PC-9 (cell line): ENCODE measurements at regions not wholly inside any gene's neighbourhood (a gene's known extent, or its start where the extent isn't known, plus 50 kb on each side); places are given as distances from the start of the nearest gene placed in this dataset.

ENCODE experiments used
- BruUV-seq: library from RNA; stranded (reverse); fragments of 400-500 nt; replicated peaks from 2 replicates; lab custom pipeline; 2021; lab: Mats Ljungman, UMichigan
- CTCF ChIA-PET: fragments of 300-600 bp; sonication (Branson Sonifier 250); formaldehyde crosslinking; loops from one replicate; lab custom pipeline; 2022; ENCODE audit warnings: antibody characterized with exemption; lab: Charles Lee
- POLR2A ChIA-PET: fragments of 300-600 bp; sonication (Branson Sonifier 250); formaldehyde crosslinking; loops from one replicate; lab custom pipeline; 2022; ENCODE audit warnings: antibody characterized with exemption; ENCODE audit not compliant: unreplicated experiment; lab: Charles Lee
- DNase-seq, 2 experiments: peaks; one replicate each; pipeline versions ENCODE4 v3.0.0 to v3.0.0-alpha.2; 2015 to 2022; ENCODE audit warnings: mixed read lengths in 1 of 2
- H2AFZ ChIP-seq: fragments of 200-600 bp; sonication (generic); 2 replicates; pipeline ENCODE4 v1.8.1; 2017; ENCODE audit warnings: antibody characterized with exemption
- H3F3A ChIP-seq: fragments of 200-600 bp; sonication (generic); 2 replicates; pipeline ENCODE4 v1.8.1; 2017; ENCODE audit warnings: antibody characterized with exemption, mild to moderate bottlenecking, low read depth; ENCODE audit not compliant: insufficient read depth
- H3K27ac ChIP-seq: fragments of 200-600 bp; sonication (generic); 2 replicates; pipeline ENCODE4 v1.6.1; 2016; ENCODE audit warnings: mixed run types
- H3K27me3 ChIP-seq: fragments of 200-600 bp; sonication (generic); 2 replicates; pipeline ENCODE4 v1.6.1; 2016; ENCODE audit warnings: low read depth, mixed run types; ENCODE audit not compliant: insufficient read depth
- H3K36me3 ChIP-seq: fragments of 200-600 bp; sonication (generic); 2 replicates; pipeline ENCODE4 v1.6.1; 2016; ENCODE audit warnings: low read depth, mixed run types
- H3K4me1 ChIP-seq: fragments of 200-600 bp; sonication (generic); replicated peaks from 2 replicates; pipeline ENCODE4 v1.6.1; 2016; ENCODE audit warnings: mixed run types; ENCODE audit not compliant: insufficient read depth
- H3K4me2 ChIP-seq: fragments of 200-600 bp; sonication (generic); 2 replicates; pipeline ENCODE4 v1.6.1; 2017; ENCODE audit warnings: mixed run types
- H3K4me3 ChIP-seq: fragments of 200-600 bp; sonication (generic); 2 replicates; pipeline ENCODE4 v1.6.1; 2016; ENCODE audit warnings: mixed run types
- H3K79me2 ChIP-seq: fragments of 200-600 bp; sonication (generic); 2 replicates; pipeline ENCODE4 v1.6.1; 2017; ENCODE audit warnings: low read depth, mixed run types
- H3K9me2 ChIP-seq: fragments of 200-600 bp; sonication (generic); 2 replicates; pipeline ENCODE4 v1.8.1; 2017; ENCODE audit warnings: mild to moderate bottlenecking; ENCODE audit not compliant: insufficient read depth
- H3K9me3 ChIP-seq: fragments of 200-600 bp; sonication (generic); 2 replicates; pipeline ENCODE4 v1.8.1; 2016; ENCODE audit warnings: low read depth; ENCODE audit not compliant: insufficient read depth
- H4K20me1 ChIP-seq: fragments of 200-600 bp; sonication (generic); 2 replicates; pipeline ENCODE4 v1.8.1; 2017; ENCODE audit not compliant: insufficient read depth
- EZH2 ChIP-seq: fragments of 200-600 bp; sonication (generic); IDR thresholded peaks from 2 replicates; pipeline ENCODE4 v1.8.0; 2017; ENCODE audit warnings: antibody characterized with exemption, low read depth
- intact Hi-C: fragments of 100-400 bp; cut with micrococcal nuclease; formaldehyde crosslinking; loops from one replicate; pipeline ENCODE4 v1.10.0; 2022; ENCODE audit not compliant: unreplicated experiment
- TF ChIP-seq, protein P1 (sequence below): fragments of 200-600 bp; sonication (generic); conservative IDR thresholded peaks from 2 replicates; pipeline ENCODE4 v1.6.1; 2017; ENCODE audit warnings: mixed run types, antibody characterized with exemption, mild to moderate bottlenecking, moderate library complexity

DNA sequence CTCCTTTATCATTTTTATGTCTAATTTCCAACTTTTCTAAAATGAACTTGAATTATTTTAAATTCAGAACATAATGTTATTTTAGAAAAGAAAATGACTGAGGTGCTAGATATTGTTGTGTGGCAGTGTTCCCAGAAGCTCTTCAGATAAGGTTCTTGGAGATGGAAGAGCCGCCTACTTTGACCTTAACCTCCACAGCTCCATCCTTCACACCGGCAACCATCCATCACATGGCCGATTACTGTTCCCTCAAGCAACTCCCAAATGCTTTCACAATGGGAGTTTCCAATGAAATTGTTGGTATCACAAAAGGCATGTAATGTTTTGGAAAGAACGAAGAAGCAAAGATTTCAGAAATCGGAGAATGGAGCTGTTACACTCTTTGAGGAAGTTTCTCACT, 193.9 kb upstream of the SALL3 start:
- no peaks in the 10 kb centered on the region for H3K9me2 ChIP-seq
- intact Hi-C loops: no loop called here
- ChIA-PET POLR2A (no interaction called here), CTCF (no interaction called here)
- no peaks in the 10 kb centered on the region for H3K4me1 ChIP-seq
- no peak overlapping the region for H3K4me3 ChIP-seq
- H3F3A ChIP-seq: no peaks in the 10 kb centered on the region
- no TSS peak for BruUV-seq
- H3K27ac ChIP-seq: no peak overlapping the region
- no peaks in the 10 kb centered on the region for H3K9me3 ChIP-seq
- DNase-seq: no peak
- no peak overlapping the region for H2AFZ ChIP-seq
- TF ChIP-seq, protein P1, sequence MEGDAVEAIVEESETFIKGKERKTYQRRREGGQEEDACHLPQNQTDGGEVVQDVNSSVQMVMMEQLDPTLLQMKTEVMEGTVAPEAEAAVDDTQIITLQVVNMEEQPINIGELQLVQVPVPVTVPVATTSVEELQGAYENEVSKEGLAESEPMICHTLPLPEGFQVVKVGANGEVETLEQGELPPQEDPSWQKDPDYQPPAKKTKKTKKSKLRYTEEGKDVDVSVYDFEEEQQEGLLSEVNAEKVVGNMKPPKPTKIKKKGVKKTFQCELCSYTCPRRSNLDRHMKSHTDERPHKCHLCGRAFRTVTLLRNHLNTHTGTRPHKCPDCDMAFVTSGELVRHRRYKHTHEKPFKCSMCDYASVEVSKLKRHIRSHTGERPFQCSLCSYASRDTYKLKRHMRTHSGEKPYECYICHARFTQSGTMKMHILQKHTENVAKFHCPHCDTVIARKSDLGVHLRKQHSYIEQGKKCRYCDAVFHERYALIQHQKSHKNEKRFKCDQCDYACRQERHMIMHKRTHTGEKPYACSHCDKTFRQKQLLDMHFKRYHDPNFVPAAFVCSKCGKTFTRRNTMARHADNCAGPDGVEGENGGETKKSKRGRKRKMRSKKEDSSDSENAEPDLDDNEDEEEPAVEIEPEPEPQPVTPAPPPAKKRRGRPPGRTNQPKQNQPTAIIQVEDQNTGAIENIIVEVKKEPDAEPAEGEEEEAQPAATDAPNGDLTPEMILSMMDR: no peak
- no peak for TF ChIP-seq EZH2
- H4K20me1 ChIP-seq: no peaks in the 10 kb centered on the region
- no peaks in the 10 kb centered on the region for H3K36me3 ChIP-seq
- no peak overlapping the region for H3K4me2 ChIP-seq
- peaks cover 85% of the 10 kb centered on the region for H3K27me3 ChIP-seq
- no peaks in the 10 kb centered on the region for H3K79me2 ChIP-seq

DNA sequence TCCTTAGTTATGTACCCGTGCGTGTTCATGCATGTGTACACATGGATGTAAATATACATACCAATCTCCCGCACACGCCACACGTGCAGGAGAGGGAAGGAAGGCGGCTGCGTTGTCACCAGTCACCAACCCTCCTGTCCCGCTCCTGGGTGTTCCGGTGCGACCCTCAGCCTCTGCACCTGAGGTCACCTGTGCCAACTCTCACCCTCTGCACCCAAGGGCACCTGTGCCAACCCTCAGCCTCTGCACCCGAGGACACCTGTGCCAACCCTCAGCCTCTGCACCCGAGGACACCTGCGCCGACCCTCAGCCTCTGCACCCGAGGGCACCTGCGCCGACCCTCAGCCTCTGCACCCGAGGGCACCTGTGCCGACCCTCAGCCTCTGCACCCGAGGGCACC, 192.8 kb upstream of the SALL3 start:
- no TSS peak for BruUV-seq
- no peaks in the 10 kb centered on the region for H3F3A ChIP-seq
- no peaks in the 10 kb centered on the region for H3K9me2 ChIP-seq
- POLR2A ChIA-PET: no interaction called here
- no peaks in the 10 kb centered on the region for H4K20me1 ChIP-seq
- H3K27ac ChIP-seq: no peak overlapping the region
- no peak overlapping the region for H2AFZ ChIP-seq
- no peaks in the 10 kb centered on the region for H3K4me1 ChIP-seq
- no peak overlapping the region for H3K4me2 ChIP-seq
- H3K36me3 ChIP-seq: no peaks in the 10 kb centered on the region
- DNase-seq: no peak
- CTCF ChIA-PET: no interaction called here
- no peaks in the 10 kb centered on the region for H3K9me3 ChIP-seq
- no peak for TF ChIP-seq EZH2
- TF ChIP-seq, protein P1: no peak
- H3K27me3 ChIP-seq: peaks cover 85% of the 10 kb centered on the region
- no peak overlapping the region for H3K4me3 ChIP-seq
- no peaks in the 10 kb centered on the region for H3K79me2 ChIP-seq
- intact Hi-C loops: no loop called here

DNA sequence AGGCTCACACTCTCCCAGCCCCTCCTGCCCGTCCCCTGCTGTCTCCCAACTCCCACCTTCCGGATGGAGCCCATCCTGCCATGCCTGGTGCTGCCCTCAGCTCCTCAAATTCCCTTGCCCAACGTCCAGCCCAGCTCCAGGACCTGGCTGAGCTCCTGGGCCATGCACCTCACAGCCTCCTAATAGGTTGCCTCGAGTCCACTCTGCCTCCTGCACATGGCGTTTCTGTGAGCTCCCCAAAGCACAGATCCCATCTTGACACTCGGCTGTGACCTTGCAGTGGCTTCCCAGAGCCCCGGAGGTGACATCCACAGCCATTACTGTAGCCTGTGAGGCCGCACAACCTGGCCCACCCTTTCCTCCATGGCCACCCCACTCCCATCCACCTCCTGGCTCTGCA, 191.9 kb upstream of the SALL3 start:
- Histone ChIP-seq H3K27ac (no peak overlapping the region), H3K9me2 (no peaks in the 10 kb centered on the region), H3K4me2 (no peak overlapping the region), H3K79me2 (no peaks in the 10 kb centered on the region), H4K20me1 (no peaks in the 10 kb centered on the region), H2AFZ (no peak overlapping the region), H3K9me3 (no peaks in the 10 kb centered on the region), H3K27me3 (peaks cover 94% of the 10 kb centered on the region), H3K4me1 (no peaks in the 10 kb centered on the region), H3F3A (no peaks in the 10 kb centered on the region), H3K4me3 (no peak overlapping the region), H3K36me3 (no peaks in the 10 kb centered on the region)
- intact Hi-C loops: no loop called here
- no peak for TF ChIP-seq EZH2
- no TSS peak for BruUV-seq
- no peak for DNase-seq
- POLR2A ChIA-PET: no interaction called here
- CTCF ChIA-PET: no interaction called here

DNA sequence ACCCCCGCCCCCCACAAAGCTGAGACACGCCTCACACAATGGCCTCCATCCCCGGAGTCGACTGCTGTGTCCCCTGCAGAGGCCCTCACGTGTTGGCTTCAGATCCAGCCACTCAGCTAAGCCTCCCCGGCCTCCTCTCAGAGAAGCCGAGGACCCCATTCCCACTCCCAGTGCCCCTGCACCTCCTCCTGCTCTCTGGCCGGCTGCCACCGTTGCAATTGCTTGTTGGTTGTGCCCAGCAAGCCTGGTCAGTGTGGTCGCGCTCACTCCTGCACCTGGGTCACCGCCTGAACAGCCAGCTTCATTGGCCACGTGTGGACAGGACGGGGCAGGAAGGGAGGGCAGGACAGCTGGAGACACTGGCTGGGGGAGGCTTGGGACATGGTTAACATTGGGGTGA, 191.5 kb upstream of the SALL3 start:
- no peaks in the 10 kb centered on the region for H3F3A ChIP-seq
- no peak overlapping the region for H3K27ac ChIP-seq
- no peaks in the 10 kb centered on the region for H3K9me3 ChIP-seq
- H4K20me1 ChIP-seq: no peaks in the 10 kb centered on the region
- no peak overlapping the region for H3K4me3 ChIP-seq
- no peak overlapping the region for H2AFZ ChIP-seq
- no peaks in the 10 kb centered on the region for H3K9me2 ChIP-seq
- DNase-seq: no peak
- CTCF ChIA-PET: no interaction called here
- TF ChIP-seq EZH2: no peak
- TF ChIP-seq, protein P1: no peak
- H3K36me3 ChIP-seq: no peaks in the 10 kb centered on the region
- intact Hi-C loops: no loop called here
- POLR2A ChIA-PET: no interaction called here
- H3K4me1 ChIP-seq: no peaks in the 10 kb centered on the region
- H3K79me2 ChIP-seq: no peaks in the 10 kb centered on the region
- H3K27me3 ChIP-seq: peaks cover 94% of the 10 kb centered on the region
- no peak overlapping the region for H3K4me2 ChIP-seq
- BruUV-seq: no TSS peak
